IMR-90 (cell line): ENCODE measurements at regions not wholly inside any gene's neighbourhood (a gene's known extent, or its start where the extent isn't known, plus 50 kb on each side); places are given as distances from the start of the nearest gene placed in this dataset.
A peak's percentile ranks its signal among the peaks of the same experiment; 100 is the strongest.

Experiments
- ATAC-seq: fragments of 200-7000 bp; cut with Tn5 transposase; 2 replicates; pipeline ENCODE4 v1.9.1; 2020; ENCODE audit warnings: low read depth, mild to moderate bottlenecking, moderate library complexity
- BruUV-seq: library from RNA; stranded (reverse); fragments of 400-500 nt; replicated peaks from 2 replicates; lab custom pipeline; 2021; lab: Mats Ljungman, UMichigan
- CTCF ChIA-PET: fragments of 300-600 bp; formaldehyde crosslinking; extraction: SDS; loops from one replicate; lab custom pipeline; 2021; ENCODE audit warnings: antibody characterized with exemption; lab: Yijun Ruan, JAX
- POLR2A ChIA-PET: fragments of 300-600 bp; sonication (Branson Sonifier 250); formaldehyde crosslinking; loops from one replicate; lab custom pipeline; 2022; ENCODE audit warnings: antibody characterized with exemption; ENCODE audit not compliant: unreplicated experiment; lab: Charles Lee
- DNase-seq: peaks from one replicate; pipeline ENCODE4 v3.0.0; 2013
- H2AFZ ChIP-seq: replicated peaks from 2 replicates; pipeline ENCODE3; 2013; ENCODE audit warnings: low read length, mild to moderate bottlenecking; ENCODE audit not compliant: poor library complexity
- H2AK5ac ChIP-seq: 2 replicates; pipeline ENCODE4 v1.6.1; 2013; ENCODE audit warnings: low read depth, low read length, inconsistent platforms
- H2AK9ac ChIP-seq: replicated peaks from 2 replicates; pipeline ENCODE3; 2013; ENCODE audit warnings: mild to moderate bottlenecking, low read depth, low read length, moderate library complexity; ENCODE audit not compliant: poor library complexity
- H2BK120ac ChIP-seq: 2 replicates; pipeline ENCODE4 v1.6.1; 2013; ENCODE audit warnings: low read depth, low read length, inconsistent platforms
- H2BK15ac ChIP-seq: 3 replicates; pipeline ENCODE4 v1.6.1; 2013; ENCODE audit warnings: low read depth, low read length, inconsistent platforms
- H2BK20ac ChIP-seq: 2 replicates; pipeline ENCODE4 v1.6.1; 2013; ENCODE audit warnings: low read depth, mild to moderate bottlenecking, inconsistent platforms, low read length, moderate library complexity
- H2BK5ac ChIP-seq: 2 replicates; pipeline ENCODE4 v1.6.1; 2013; ENCODE audit warnings: mild to moderate bottlenecking, low read depth, low read length, inconsistent platforms; ENCODE audit not compliant: poor library complexity, severe bottlenecking
- H3K14ac ChIP-seq: replicated peaks from 2 replicates; pipeline ENCODE4 v1.6.1; 2013; ENCODE audit warnings: low read depth, low read length, inconsistent platforms
- H3K18ac ChIP-seq: 2 replicates; pipeline ENCODE4 v1.6.1; 2013; ENCODE audit warnings: low read depth, low read length, control low read depth
- H3K23ac ChIP-seq: 2 replicates; pipeline ENCODE4 v1.6.1; 2013; ENCODE audit warnings: low read depth, low read length, inconsistent platforms
- H3K27ac ChIP-seq: 2 replicates; pipeline ENCODE4 v1.5.1; 2013; ENCODE audit warnings: mild to moderate bottlenecking, control low read depth, low read length; ENCODE audit not compliant: insufficient read depth
- H3K27me3 ChIP-seq: 2 replicates; pipeline ENCODE4 v1.6.1; 2013; ENCODE audit warnings: low read length; ENCODE audit not compliant: control insufficient read depth, insufficient read depth
- H3K36me3 ChIP-seq: 2 replicates; pipeline ENCODE4 v1.6.1; 2013; ENCODE audit warnings: low read length, mixed read lengths; ENCODE audit not compliant: control insufficient read depth, insufficient read depth
- H3K4ac ChIP-seq: 2 replicates; pipeline ENCODE4 v1.6.1; 2013; ENCODE audit warnings: low read depth, low read length, inconsistent platforms
- H3K4me1 ChIP-seq: 2 replicates; pipeline ENCODE4 v1.6.1; 2013; ENCODE audit warnings: low read length, mixed read lengths; ENCODE audit not compliant: control insufficient read depth, insufficient read depth
- H3K4me2 ChIP-seq: 2 replicates; pipeline ENCODE4 v1.6.1; 2013; ENCODE audit warnings: low read depth, mild to moderate bottlenecking, control low read depth, low read length, moderate library complexity
- H3K4me3 ChIP-seq: 2 replicates; pipeline ENCODE4 v1.5.1; 2013; ENCODE audit warnings: low read depth, mild to moderate bottlenecking, control low read depth, low read length, moderate library complexity; ENCODE audit not compliant: insufficient read depth
- H3K56ac ChIP-seq: 2 replicates; pipeline ENCODE4 v1.6.1; 2013; ENCODE audit warnings: low read length, inconsistent platforms; ENCODE audit not compliant: insufficient read depth; ENCODE audit errors: extremely low read depth
- H3K79me1 ChIP-seq, 2 experiments: 2 replicates each; pipeline ENCODE4 v1.6.1; 2013; ENCODE audit warnings: low read length in 2 of 2, inconsistent platforms in 1 of 2, low read depth in 1 of 2
- H3K9ac ChIP-seq: 2 replicates; pipeline ENCODE4 v1.6.1; 2013; ENCODE audit warnings: low read depth, low read length, control low read depth
- H3K9me1 ChIP-seq: 2 replicates; pipeline ENCODE4 v1.6.1; 2013; ENCODE audit warnings: low read length, inconsistent platforms; ENCODE audit not compliant: insufficient read depth
- H3K9me3 ChIP-seq: 2 replicates; pipeline ENCODE4 v1.6.1; 2013; ENCODE audit warnings: low read length; ENCODE audit not compliant: control insufficient read depth, insufficient read depth
- H4K20me1 ChIP-seq: 2 replicates; pipeline ENCODE4 v1.6.1; 2013; ENCODE audit warnings: low read length, inconsistent platforms; ENCODE audit not compliant: insufficient read depth
- H4K5ac ChIP-seq: 2 replicates; pipeline ENCODE4 v1.6.1; 2013; ENCODE audit warnings: mild to moderate bottlenecking, low read depth, low read length, control low read depth
- H4K8ac ChIP-seq, 2 experiments: 2 replicates each; pipeline ENCODE4 v1.6.1; 2013; ENCODE audit warnings: low read depth in 2 of 2, low read length in 2 of 2, control low read depth in 1 of 2, inconsistent platforms in 1 of 2
- H4K91ac ChIP-seq: 2 replicates; pipeline ENCODE4 v1.6.1; 2013; ENCODE audit warnings: low read depth, low read length, inconsistent platforms; ENCODE audit not compliant: insufficient read depth
- BHLHE40 ChIP-seq: fragments of 150-350 bp; IDR thresholded peaks from 2 replicates; pipeline ENCODE4 v1.6.1; 2016; ENCODE audit warnings: mild to moderate bottlenecking, low read depth, low read length
- CEBPB ChIP-seq: IDR thresholded peaks from 2 replicates; pipeline ENCODE4 v1.6.1; 2012; ENCODE audit warnings: low read depth, low read length, improper control_type of control experiment
- CHD1 ChIP-seq: IDR thresholded peaks from 2 replicates; pipeline ENCODE4 v1.6.1; 2012; ENCODE audit warnings: low read depth, low read length, improper control_type of control experiment
- CTCF ChIP-seq: conservative IDR thresholded peaks from 2 replicates; pipeline ENCODE4 v1.5.1; 2012; ENCODE audit warnings: mild to moderate bottlenecking, low read depth, low read length, improper control_type of control experiment
- ELK1 ChIP-seq: fragments of 150-350 bp; IDR thresholded peaks from 2 replicates; pipeline ENCODE4 v1.6.1; 2016; ENCODE audit warnings: low read depth, mild to moderate bottlenecking, low read length, moderate library complexity, borderline replicate concordance
- FOS ChIP-seq: fragments of 150-350 bp; IDR thresholded peaks from 2 replicates; pipeline ENCODE4 v1.6.1; 2016; ENCODE audit warnings: low read depth, low read length
- MAZ ChIP-seq: IDR thresholded peaks from 2 replicates; pipeline ENCODE4 v1.6.1; 2012; ENCODE audit warnings: low read depth, mild to moderate bottlenecking, low read length, improper control_type of control experiment, moderate library complexity, borderline replicate concordance
- MXI1 ChIP-seq: IDR thresholded peaks from 2 replicates; pipeline ENCODE4 v1.6.1; 2012; ENCODE audit warnings: low read depth, mild to moderate bottlenecking, low read length, moderate library complexity, borderline replicate concordance
- NFE2L2 ChIP-seq: fragments of 150-350 bp; IDR thresholded peaks from 2 replicates; pipeline ENCODE4 v1.6.1; 2016; ENCODE audit warnings: low read depth, mild to moderate bottlenecking, low read length
- POLR2A ChIP-seq: IDR thresholded peaks from 2 replicates; pipeline ENCODE4 v1.6.1; 2012; ENCODE audit warnings: mild to moderate bottlenecking, low read depth, low read length
- RAD21 ChIP-seq: IDR thresholded peaks from 2 replicates; pipeline ENCODE4 v1.6.1; 2012; ENCODE audit warnings: low read length, improper control_type of control experiment
- RCOR1 ChIP-seq: IDR thresholded peaks from 2 replicates; pipeline ENCODE4 v1.6.1; 2012; ENCODE audit warnings: mild to moderate bottlenecking, low read length, improper control_type of control experiment; ENCODE audit not compliant: insufficient replicate concordance
- RFX5 ChIP-seq: IDR thresholded peaks from 2 replicates; pipeline ENCODE4 v1.8.0; 2012; ENCODE audit warnings: low read depth, mild to moderate bottlenecking, low read length, moderate library complexity
- USF2 ChIP-seq: fragments of 150-350 bp; IDR thresholded peaks from 2 replicates; pipeline ENCODE4 v1.6.1; 2017; ENCODE audit warnings: mild to moderate bottlenecking, antibody characterized with exemption, low read length, low read depth
- WGBS, 2 experiments: methylation state at CpG; one replicate each; pipeline versions ENCODE4 v1.1.5 to v1.1.7; 2013; ENCODE audit warnings: missing lambda C conversion rate in 2 of 2; ENCODE audit not compliant: insufficient read length in 1 of 2; ENCODE audit errors: extremely low coverage in 2 of 2; 5-methylcytosine and 5-hydroxymethylcytosine counted together
- dilution Hi-C: fragments of 300-500 bp; cut with HindIII; formaldehyde crosslinking; loops from one replicate; pipeline ENCODE4 v1.14.3; 2018; ENCODE audit warnings: low sequenced_read_pairs; ENCODE audit not compliant: unreplicated experiment
- in situ Hi-C: fragments of 300-500 bp; cut with MboI; formaldehyde crosslinking; loops from 3 replicates; pipeline ENCODE4 v1.14.3; 2019; ENCODE audit warnings: low sequenced_read_pairs, inconsistent platforms, mixed read lengths
- intact Hi-C: fragments of 100-400 bp; cut with micrococcal nuclease; formaldehyde crosslinking; loops from 2 replicates; pipeline ENCODE4 v1.10.0; 2022

- peak; percentile 62 for ATAC-seq
Measured at GRCh38 chr2:48249025-48249424, 65.5 kb upstream of the FOXN2 start.

More at GRCh38 chr2:48249025-48249424, 65.5 kb upstream of the FOXN2 start:
- Histone ChIP-seq H3K4me2 (peak overlapping the region; percentile 88), H3K27me3 (no peaks in the 10 kb centered on the region), H3K4me1 (peaks cover 9% of the 10 kb centered on the region), H3K23ac (peak overlapping the region; percentile 92; the same call in 1 of the 2 replicates), H2AFZ (no peak overlapping the region), H2AK9ac (peak overlapping the region; percentile 76), H2BK5ac (peak overlapping the region; percentile 98), H2BK15ac (peak overlapping the region; percentile 90), H2BK120ac (peak overlapping the region; percentile 93), H4K91ac (peak overlapping the region; percentile 95), H2AK5ac (peak overlapping the region; percentile 88; the same call in 1 of the 2 replicates), H2BK20ac (peak overlapping the region; percentile 95), H3K9me3 (no peaks in the 10 kb centered on the region), H4K8ac (peak overlapping the region; percentile 55 to 87; a peak in 3 of 4 replicates), H3K14ac (peak overlapping the region; percentile 71; the same call in 1 of the 2 replicates), H3K18ac (peak overlapping the region; percentile 97), H3K36me3 (no peaks in the 10 kb centered on the region), H4K5ac (peak overlapping the region; percentile 97; the same call in 1 of the 2 replicates), H3K4me3 (no peak overlapping the region), H3K56ac (peak overlapping the region; percentile 81; the same call in 1 of the 2 replicates), H3K9me1 (0 out of 2 replicates have a peak, but pooled peaks cover 4% of the 10 kb centered on the region), H4K20me1 (peaks cover 4% of the 10 kb centered on the region; the same call in 1 of the 2 replicates), H3K9ac (peak overlapping the region; percentile 17; the same call in 1 of the 2 replicates), H3K4ac (peak overlapping the region; percentile 89), H3K79me1 (no peaks in the 10 kb centered on the region), H3K27ac (peak overlapping the region; percentile 94)
- CTCF ChIA-PET: no interaction called here
- TF ChIP-seq RAD21 (no peak), RCOR1 (no peak), ELK1 (no peak), NFE2L2 (no peak), CTCF (no peak), POLR2A (no peak), FOS (no peak), MXI1 (no peak), MAZ (no peak), CHD1 (no peak), RFX5 (no peak), CEBPB (no peak), BHLHE40 (no peak), USF2 (no peak)
- in situ Hi-C loops: no loop called here
- POLR2A ChIA-PET: interaction anchor here (0.7 kb wide), 1 partner anchor 21 kb away, joined by 4 read pairs; no protein-coding TSS in a partner anchor
- intact Hi-C loops: loop anchor here (5.0 kb wide), 1 partner anchor 168 kb away; no protein-coding TSS in a partner anchor
- no TSS peak for BruUV-seq
- dilution Hi-C loops: no loop called here
- WGBS, 2 experiments: no CpG with 5 or more reads among the region's 2 CpGs
- DNase-seq: peak; percentile 77
